Ovary (tissue), 7 donors: ENCODE measurements at regions not wholly inside any gene's neighbourhood (a gene's known extent, or its start where the extent isn't known, plus 50 kb on each side); places are given as distances from the start of the nearest gene placed in this dataset.

Source experiments
- DNase-seq, 5 donors: peaks; one replicate each; pipeline ENCODE4 v3.0.0-alpha.2; 2019 to 2020
- H3K27ac ChIP-seq, 2 donors: fragments of 200-600 bp; one replicate each; pipeline versions ENCODE4 v1.5.1 to v1.8.0; 2019 to 2022
- H3K27me3 ChIP-seq: fragments of 200-600 bp; one replicate; pipeline ENCODE4 v1.8.0; 2022
- H3K36me3 ChIP-seq: fragments of 200-600 bp; sonication (generic); one replicate; pipeline ENCODE4 v1.5.1; 2019
- H3K4me1 ChIP-seq: one replicate; pipeline ENCODE4 v1.8.1; 2013; ENCODE audit warnings: mild to moderate bottlenecking, moderate library complexity; ENCODE audit not compliant: insufficient read depth
- H3K4me3 ChIP-seq: fragments of 200-600 bp; sonication (generic); one replicate; pipeline ENCODE4 v1.5.1; 2017
- H3K9me3 ChIP-seq, 2 donors: fragments of 200-600 bp in 1 of 2; sonication (generic) in 1 of 2; one replicate each; pipeline versions ENCODE4 v1.5.1 to v1.8.1; 2013 to 2019; ENCODE audit warnings: mild to moderate bottlenecking in 1 of 2, moderate library complexity in 1 of 2
- EP300 ChIP-seq: sonication (generic); formaldehyde crosslinking; IDR thresholded peaks from one replicate; pipeline ENCODE4 v1.6.1; 2017; ENCODE audit warnings: antibody characterized with exemption
- POLR2A ChIP-seq: fragments of 450-650 bp; IDR thresholded peaks from one replicate; pipeline ENCODE4 v1.6.1; 2017; ENCODE audit warnings: antibody characterized with exemption, mild to moderate bottlenecking, moderate library complexity
- WGBS, 3 donors: extraction: QIAGEN DNeasy Blood & Tissue Kit in 1 of 3; methylation state at CpG; one replicate each; pipeline versions ENCODE4 v1.1.5 to v1.1.7; 2013 to 2017; 5-methylcytosine and 5-hydroxymethylcytosine counted together
- intact Hi-C, 4 donors: fragments of 100-400 bp; cut with DNase I; formaldehyde crosslinking; loops; one replicate each; pipeline versions ENCODE4 v1.11.0 to v1.15.1; 2022 to 2023
- TF ChIP-seq, protein P1 (sequence below), 3 donors: fragments of 450-650 bp in 2 of 3; fragments of 200-600 bp in 1 of 3; IDR thresholded peaks; one replicate each; pipeline versions ENCODE4 v1.5.1 to v1.8.0; 2016 to 2022; ENCODE audit warnings: antibody characterized with exemption in 3 of 3, mild to moderate bottlenecking in 1 of 3
- donor health status: DM: no; HTN: no; CAD: no; lungs with moderate emphysema.
- donor health status: DM: no; HTN: no; CAD: no.
- donor health status: Bipolar disorder and iron deficiency.
- donor health status: DM: no; HTN: no; CAD: no.
- donor health status: DM: yes; HTN: yes; CAD: no.

DNA sequence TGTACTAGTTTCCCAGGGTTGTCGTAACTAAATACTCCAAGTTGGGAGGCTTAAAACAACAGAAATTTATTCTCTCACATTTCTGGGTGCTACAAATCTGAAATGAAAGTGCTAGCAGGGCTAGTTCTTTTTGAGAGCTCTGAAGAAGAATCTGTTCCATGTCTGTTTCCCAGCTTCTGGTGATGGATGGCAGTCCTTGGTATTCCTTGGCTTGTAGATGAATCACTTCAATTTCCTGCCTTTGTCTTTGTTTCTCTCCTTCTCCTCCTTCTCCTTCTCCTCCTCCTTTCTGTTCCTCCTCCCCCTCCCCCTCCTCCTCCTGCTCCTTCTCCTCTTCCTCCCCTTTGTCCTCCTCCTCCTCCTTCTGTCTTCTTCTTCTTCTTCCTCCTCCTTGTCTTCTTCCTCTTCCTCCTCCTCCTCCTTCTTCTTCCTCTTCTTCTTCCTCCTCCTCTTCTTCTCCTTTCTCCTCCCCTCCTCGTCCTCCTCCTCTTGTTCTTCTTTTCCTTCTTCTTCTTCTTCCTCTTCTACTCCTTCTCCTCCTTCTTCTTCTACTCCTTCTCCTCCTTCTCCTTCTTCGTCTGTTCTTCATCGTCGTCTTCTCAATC is 104.7 kb upstream of the ANKRD55 start:
- Histone ChIP-seq H3K36me3 (no peaks in the 10 kb centered on the region), H3K9me3 (peaks cover 0 to 5% of the 10 kb centered on the region in 2 donors), H3K4me1 (no peaks in the 10 kb centered on the region), H3K4me3 (no peak overlapping the region), H3K27ac (no peak overlapping the region), H3K27me3 (no peaks in the 10 kb centered on the region)
- no peak for DNase-seq
- WGBS, 3 donors = 90 to 94% (median 92%) methylated on average over 5 of the region's 5 CpGs
- TF ChIP-seq POLR2A (no peak), EP300 (no peak)
- TF ChIP-seq, protein P1, sequence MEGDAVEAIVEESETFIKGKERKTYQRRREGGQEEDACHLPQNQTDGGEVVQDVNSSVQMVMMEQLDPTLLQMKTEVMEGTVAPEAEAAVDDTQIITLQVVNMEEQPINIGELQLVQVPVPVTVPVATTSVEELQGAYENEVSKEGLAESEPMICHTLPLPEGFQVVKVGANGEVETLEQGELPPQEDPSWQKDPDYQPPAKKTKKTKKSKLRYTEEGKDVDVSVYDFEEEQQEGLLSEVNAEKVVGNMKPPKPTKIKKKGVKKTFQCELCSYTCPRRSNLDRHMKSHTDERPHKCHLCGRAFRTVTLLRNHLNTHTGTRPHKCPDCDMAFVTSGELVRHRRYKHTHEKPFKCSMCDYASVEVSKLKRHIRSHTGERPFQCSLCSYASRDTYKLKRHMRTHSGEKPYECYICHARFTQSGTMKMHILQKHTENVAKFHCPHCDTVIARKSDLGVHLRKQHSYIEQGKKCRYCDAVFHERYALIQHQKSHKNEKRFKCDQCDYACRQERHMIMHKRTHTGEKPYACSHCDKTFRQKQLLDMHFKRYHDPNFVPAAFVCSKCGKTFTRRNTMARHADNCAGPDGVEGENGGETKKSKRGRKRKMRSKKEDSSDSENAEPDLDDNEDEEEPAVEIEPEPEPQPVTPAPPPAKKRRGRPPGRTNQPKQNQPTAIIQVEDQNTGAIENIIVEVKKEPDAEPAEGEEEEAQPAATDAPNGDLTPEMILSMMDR (IDR thresholded peaks at IDR 0.05) = no peak
- intact Hi-C loops = no loop called here

DNA sequence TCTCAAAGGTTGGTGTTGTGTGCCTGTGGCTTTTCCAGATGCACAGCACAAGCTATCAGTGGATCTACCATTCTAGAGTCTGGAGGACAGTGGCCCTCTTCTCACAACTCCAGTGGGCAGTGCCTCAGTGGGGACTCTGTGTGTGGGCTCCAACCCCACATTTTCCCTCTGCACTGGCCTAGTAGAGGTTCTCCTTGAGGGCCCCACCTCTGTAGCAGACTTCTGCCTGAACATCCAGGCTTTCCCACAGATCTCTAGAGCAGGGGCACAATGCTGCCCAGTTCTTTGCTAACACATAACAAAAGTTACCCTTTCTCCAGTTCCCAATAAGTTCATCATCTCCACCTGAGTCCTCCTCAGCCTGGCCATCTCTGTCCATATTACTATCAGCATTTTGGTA is 102.1 kb upstream of the ANKRD55 start:
- Histone ChIP-seq H3K36me3 (no peaks in the 10 kb centered on the region), H3K27ac (no peak overlapping the region), H3K4me3 (no peak overlapping the region), H3K9me3 (peaks cover 0 to 5% of the 10 kb centered on the region in 2 donors), H3K27me3 (no peaks in the 10 kb centered on the region), H3K4me1 (no peaks in the 10 kb centered on the region)
- intact Hi-C loops = no loop called here
- TF ChIP-seq POLR2A = no peak
- no peak for TF ChIP-seq EP300
- TF ChIP-seq, protein P1 (IDR thresholded peaks at IDR 0.05) = no peak
- DNase-seq = no peak

DNA sequence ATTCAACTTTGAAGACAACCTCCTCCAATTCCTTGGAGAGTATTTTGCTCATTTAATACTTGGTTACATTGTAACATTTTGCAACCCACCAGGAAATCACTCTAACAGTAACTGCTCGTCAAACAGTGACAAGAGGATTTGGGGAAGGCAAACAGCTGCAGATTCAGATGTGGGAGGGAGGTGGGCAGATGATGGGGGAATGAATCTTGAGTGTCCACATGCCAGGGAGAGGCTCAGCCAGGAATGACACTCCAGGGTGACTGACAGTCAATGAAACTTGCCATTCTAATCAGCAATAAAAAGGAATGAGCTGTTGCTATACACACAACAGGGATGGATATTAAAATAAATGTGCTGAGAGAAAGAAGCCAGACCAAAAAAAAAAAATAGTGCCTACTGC is 97.7 kb upstream of the ANKRD55 start:
- Histone ChIP-seq H3K36me3 (no peaks in the 10 kb centered on the region), H3K4me3 (no peak overlapping the region), H3K27me3 (no peaks in the 10 kb centered on the region), H3K4me1 (peaks cover 6% of the 10 kb centered on the region), H3K9me3 (peaks cover 0 to 5% of the 10 kb centered on the region in 2 donors), H3K27ac (no peak overlapping the region)
- DNase-seq = no peak
- intact Hi-C loops = no loop called here
- TF ChIP-seq EP300 = no peak
- TF ChIP-seq POLR2A = no peak
- 86 to 96% (median 93%) methylated on average over 1 of the region's 1 CpG for WGBS, 3 donors

DNA sequence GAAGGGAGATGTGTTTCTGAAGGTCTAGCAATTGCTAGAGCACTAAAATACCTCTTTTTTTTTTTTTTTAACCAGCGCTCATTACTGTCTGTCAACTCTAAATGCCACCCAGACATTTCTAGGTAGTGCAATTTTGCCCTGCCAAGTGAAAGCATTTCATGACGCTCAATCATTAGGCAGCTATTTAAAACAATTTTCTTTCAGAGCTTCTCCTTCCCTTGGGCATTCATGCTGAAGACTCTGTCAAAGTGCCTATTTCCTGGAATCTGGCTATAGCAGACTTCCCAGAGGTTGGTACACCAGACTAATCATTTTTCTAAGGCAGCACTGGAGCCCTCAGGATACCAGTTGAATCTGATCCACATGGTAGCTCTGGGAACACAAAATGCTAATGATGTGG is 97.0 kb upstream of the ANKRD55 start:
- whole genome bisulfite sequencing, 3 donors = 83 to 90% (median 84%) methylated on average over 2 of the region's 2 CpGs
- intact Hi-C loops = no loop called here

DNA sequence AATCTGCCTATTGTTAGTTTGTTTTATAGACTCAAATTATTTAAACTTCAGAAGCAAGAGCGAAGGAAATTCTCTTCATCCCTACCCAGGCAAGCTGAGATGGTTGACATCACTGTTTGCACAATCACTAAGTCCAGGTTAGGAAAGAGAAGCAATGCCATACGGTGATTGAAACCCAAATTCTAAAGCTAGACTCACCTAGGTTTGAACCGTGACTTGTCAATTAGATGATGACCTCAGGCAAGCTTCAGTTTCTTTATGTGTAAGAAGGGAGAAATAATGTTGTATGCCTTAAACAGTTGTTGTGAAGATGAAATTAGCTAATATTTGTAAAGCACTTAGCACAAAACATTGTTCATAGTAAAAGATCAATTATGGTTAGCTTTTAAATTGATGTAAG is 96.5 kb upstream of the ANKRD55 start:
- TF ChIP-seq, protein P1 (IDR thresholded peaks at IDR 0.05) = no peak
- no peak for TF ChIP-seq EP300
- TF ChIP-seq POLR2A = no peak
- Histone ChIP-seq H3K9me3 (no peaks in the 10 kb centered on the region), H3K4me1 (peaks cover 6% of the 10 kb centered on the region), H3K4me3 (no peak overlapping the region), H3K27ac (no peak overlapping the region), H3K27me3 (no peaks in the 10 kb centered on the region), H3K36me3 (no peaks in the 10 kb centered on the region)
- intact Hi-C loops = no loop called here
- no peak for DNase-seq
- 95 to 98% (median 97%) methylated on average over 3 of the region's 3 CpGs for WGBS, 3 donors

More for the DNA sequence above, 97.0 kb upstream of the ANKRD55 start:
- no peak for TF ChIP-seq POLR2A
- no peak for TF ChIP-seq EP300
- TF ChIP-seq, protein P1 (IDR thresholded peaks at IDR 0.05) = no peak
- Histone ChIP-seq H3K4me3 (no peak overlapping the region), H3K4me1 (peaks cover 6% of the 10 kb centered on the region), H3K27ac (no peak overlapping the region), H3K9me3 (peaks cover 0 to 2% of the 10 kb centered on the region in 2 donors), H3K27me3 (no peaks in the 10 kb centered on the region), H3K36me3 (no peaks in the 10 kb centered on the region)
- DNase-seq = no peak
